GM23338 (cell line): ENCODE measurements at regions not wholly inside any gene's neighbourhood (a gene's known extent, or its start where the extent isn't known, plus 50 kb on each side); places are given as distances from the start of the nearest gene placed in this dataset.

Source experiments
- ATAC-seq: fragments of 200-7000 bp; cut with Tn5 transposase; 3 replicates; pipeline ENCODE4 v1.9.1; 2020
- DNase-seq: peaks from one replicate; pipeline ENCODE4 v3.0.0-alpha.2; 2015; ENCODE audit warnings: low spot score
- H2AFZ ChIP-seq: fragments of 200-600 bp; sonication (generic); 2 replicates; pipeline ENCODE4 v1.8.0; 2016; ENCODE audit warnings: antibody characterized with exemption, mild to moderate bottlenecking, moderate library complexity
- H3F3A ChIP-seq: fragments of 200-600 bp; sonication (generic); replicated peaks from 2 replicates; pipeline ENCODE4 v1.8.0; 2017; ENCODE audit warnings: antibody characterized with exemption, mixed run types, low read depth
- H3K27ac ChIP-seq: fragments of 200-600 bp; sonication (generic); 2 replicates; pipeline ENCODE4 v1.6.1; 2016; ENCODE audit warnings: low read depth
- H3K27me3 ChIP-seq: fragments of 200-600 bp; sonication (generic); 2 replicates; pipeline ENCODE4 v1.8.0; 2016; ENCODE audit warnings: mild to moderate bottlenecking, mixed run types, moderate library complexity; ENCODE audit not compliant: insufficient read depth
- H3K36me3 ChIP-seq: fragments of 200-600 bp; sonication (generic); 2 replicates; pipeline ENCODE4 v1.8.0; 2016; ENCODE audit warnings: mild to moderate bottlenecking; ENCODE audit not compliant: insufficient read depth
- H3K4me1 ChIP-seq: fragments of 200-600 bp; sonication (generic); 2 replicates; pipeline ENCODE4 v1.8.0; 2016; ENCODE audit warnings: mild to moderate bottlenecking, moderate library complexity; ENCODE audit not compliant: insufficient read depth
- H3K4me2 ChIP-seq: fragments of 200-600 bp; sonication (generic); 2 replicates; pipeline ENCODE4 v1.7.1; 2017; ENCODE audit warnings: mixed run types
- H3K4me3 ChIP-seq: fragments of 200-600 bp; sonication (generic); 2 replicates; pipeline ENCODE4 v1.6.1; 2016; ENCODE audit warnings: mixed run types
- H3K79me2 ChIP-seq: fragments of 200-600 bp; sonication (generic); replicated peaks from 2 replicates; pipeline ENCODE4 v1.8.0; 2017; ENCODE audit warnings: mild to moderate bottlenecking; ENCODE audit not compliant: insufficient read depth
- H3K9me2 ChIP-seq: fragments of 200-600 bp; sonication (generic); 2 replicates; pipeline ENCODE4 v1.8.0; 2017; ENCODE audit not compliant: insufficient read depth
- H4K20me1 ChIP-seq: fragments of 200-600 bp; sonication (generic); replicated peaks from 2 replicates; pipeline ENCODE4 v1.8.0; 2017; ENCODE audit warnings: mild to moderate bottlenecking; ENCODE audit not compliant: insufficient read depth
- H3K27ac Mint-ChIP-seq: 2 replicates; pipeline ENCODE4 v1.8.0; 2020; ENCODE audit warnings: inconsistent platforms, mild to moderate bottlenecking, moderate library complexity, mixed read lengths
- H3K27me3 Mint-ChIP-seq: 3 replicates; pipeline ENCODE4 v1.8.0; 2022; ENCODE audit warnings: low read depth, mild to moderate bottlenecking, moderate library complexity, mixed read lengths, inconsistent platforms; ENCODE audit not compliant: insufficient read depth, poor library complexity
- H3K36me3 Mint-ChIP-seq: 3 replicates; pipeline ENCODE4 v1.8.0; 2021; ENCODE audit warnings: low read depth, mild to moderate bottlenecking, inconsistent platforms, moderate library complexity, mixed read lengths
- H3K4me1 Mint-ChIP-seq: 3 replicates; pipeline ENCODE4 v1.8.0; 2020; ENCODE audit warnings: mild to moderate bottlenecking, inconsistent platforms, mixed read lengths
- H3K4me3 Mint-ChIP-seq: 3 replicates; pipeline ENCODE4 v1.8.0; 2021; ENCODE audit warnings: moderate library complexity, mild to moderate bottlenecking, inconsistent platforms, mixed read lengths
- H3K9me3 Mint-ChIP-seq: 3 replicates; pipeline ENCODE4 v1.8.0; 2020; ENCODE audit warnings: moderate library complexity, mild to moderate bottlenecking, inconsistent platforms, mixed read lengths
- EZH2phosphoT487 ChIP-seq: fragments of 200-600 bp; sonication (generic); IDR thresholded peaks from one replicate; pipeline ENCODE4 v1.8.1; 2018; ENCODE audit warnings: antibody characterized with exemption; ENCODE audit not compliant: unreplicated experiment
- JUNB ChIP-seq: IDR thresholded peaks from one replicate; pipeline ENCODE4 v1.6.1; 2016; ENCODE audit warnings: antibody characterized with exemption; ENCODE audit not compliant: unreplicated experiment
- NANOG ChIP-seq: IDR thresholded peaks from 2 replicates; pipeline ENCODE4 v1.6.1; 2016; ENCODE audit warnings: antibody characterized with exemption, borderline replicate concordance
- POLR2AphosphoS5 ChIP-seq: IDR thresholded peaks from 2 replicates; pipeline ENCODE4 v1.6.1; 2016; ENCODE audit warnings: antibody characterized with exemption, low read depth
- STAT1 ChIP-seq: IDR thresholded peaks from one replicate; pipeline ENCODE4 v1.6.1; 2016; ENCODE audit warnings: antibody characterized with exemption; ENCODE audit not compliant: unreplicated experiment
- ZNF114 ChIP-seq: fragments of 250-450 bp; sonication (Bioruptor Pico); IDR thresholded peaks from 2 replicates; pipeline ENCODE4 v1.5.0; 2020; ENCODE audit warnings: mild to moderate bottlenecking, moderate library complexity
- ZNF331 ChIP-seq: fragments of 250-450 bp; sonication (Bioruptor Pico); IDR thresholded peaks from 2 replicates; pipeline ENCODE4 v1.5.0; 2020; ENCODE audit warnings: low read depth, mild to moderate bottlenecking, moderate library complexity
- TF ChIP-seq, protein P1 (sequence below): IDR thresholded peaks from 2 replicates; pipeline ENCODE4 v1.6.1; 2016; ENCODE audit warnings: antibody characterized with exemption
- TF ChIP-seq, protein P2 (sequence below), 2 experiments: fragments of 200-600 bp in 1 of 2; sonication (generic) in 1 of 2; conservative IDR thresholded peaks; 2 replicates each; pipeline versions ENCODE4 v1.5.1 to v1.6.1; 2016 to 2017; ENCODE audit warnings: antibody characterized with exemption in 2 of 2, low read depth in 2 of 2, mild to moderate bottlenecking in 2 of 2, moderate library complexity in 1 of 2

DNA sequence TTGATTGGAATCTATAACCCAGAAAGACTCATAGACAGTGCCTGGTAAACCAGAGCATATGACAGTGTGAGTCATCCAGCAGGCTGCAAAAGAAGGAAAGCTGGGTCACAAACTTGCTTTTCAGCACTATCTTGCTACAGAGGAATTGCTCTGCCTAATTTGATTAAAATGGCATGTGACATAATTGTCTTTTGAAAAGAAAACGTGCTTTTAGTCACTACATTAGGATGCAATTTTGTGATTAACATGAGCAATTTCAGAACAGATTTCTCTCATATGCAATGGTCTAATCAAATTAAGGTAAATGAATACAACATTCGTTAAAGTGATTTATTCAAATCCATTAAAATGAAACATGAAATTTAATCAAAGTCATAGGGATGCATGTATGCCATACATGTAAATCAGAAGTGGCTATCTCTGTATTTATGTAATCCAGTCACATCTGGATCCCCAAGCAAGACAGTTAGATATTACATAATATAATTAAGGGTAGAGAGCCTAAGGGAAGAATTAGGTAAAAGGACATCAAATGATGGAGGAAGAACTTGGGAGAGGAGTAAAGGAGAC lies 400.0 kb upstream of the HTR1E start:
- no peak overlapping the region for H3K4me3 ChIP-seq
- no peaks in the 10 kb centered on the region for H3K79me2 ChIP-seq

GRCh38 chr6:86536121-86536520 lies 401.2 kb upstream of the HTR1E start:
- Histone ChIP-seq H3K9me2 (peaks cover 5% of the 10 kb centered on the region; the same call in 1 of the 2 replicates), H3K4me1 (no peaks in the 10 kb centered on the region), H3K4me2 (no peak overlapping the region), H4K20me1 (no peaks in the 10 kb centered on the region), H2AFZ (no peak overlapping the region), H3K27me3 (no peaks in the 10 kb centered on the region), H3K27ac (no peak overlapping the region), H3K4me3 (no peak overlapping the region), H3F3A (no peaks in the 10 kb centered on the region), H3K79me2 (no peaks in the 10 kb centered on the region), H3K36me3 (no peaks in the 10 kb centered on the region)
- DNase-seq: no peak
- H3K9me3 Mint-ChIP-seq: 0 out of 3 replicates have a peak, but pooled peaks cover 2% of the 10 kb centered on the region
- no peaks in the 10 kb centered on the region for H3K36me3 Mint-ChIP-seq
- H3K27me3 Mint-ChIP-seq: peaks cover 2% of the 10 kb centered on the region
- H3K4me1 Mint-ChIP-seq: no peaks in the 10 kb centered on the region
- TF ChIP-seq, protein P1, sequence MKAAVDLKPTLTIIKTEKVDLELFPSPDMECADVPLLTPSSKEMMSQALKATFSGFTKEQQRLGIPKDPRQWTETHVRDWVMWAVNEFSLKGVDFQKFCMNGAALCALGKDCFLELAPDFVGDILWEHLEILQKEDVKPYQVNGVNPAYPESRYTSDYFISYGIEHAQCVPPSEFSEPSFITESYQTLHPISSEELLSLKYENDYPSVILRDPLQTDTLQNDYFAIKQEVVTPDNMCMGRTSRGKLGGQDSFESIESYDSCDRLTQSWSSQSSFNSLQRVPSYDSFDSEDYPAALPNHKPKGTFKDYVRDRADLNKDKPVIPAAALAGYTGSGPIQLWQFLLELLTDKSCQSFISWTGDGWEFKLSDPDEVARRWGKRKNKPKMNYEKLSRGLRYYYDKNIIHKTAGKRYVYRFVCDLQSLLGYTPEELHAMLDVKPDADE: no peak
- TF ChIP-seq ZNF331 (CRISPR knock-in tag): no peak
- no peak overlapping the region for H3K4me3 Mint-ChIP-seq
- no peak for ATAC-seq
- H3K27ac Mint-ChIP-seq: no peak overlapping the region

More for the DNA sequence above, 400.0 kb upstream of the HTR1E start:
- Mint-ChIP-seq H3K4me1 (no peaks in the 10 kb centered on the region), H3K9me3 (0 out of 3 replicates have a peak, but pooled peaks cover 2% of the 10 kb centered on the region), H3K27ac (no peak overlapping the region), H3K36me3 (no peaks in the 10 kb centered on the region), H3K4me3 (no peak overlapping the region), H3K27me3 (peaks cover 2% of the 10 kb centered on the region)
- H3K36me3 ChIP-seq: no peaks in the 10 kb centered on the region
- H4K20me1 ChIP-seq: no peaks in the 10 kb centered on the region
- H2AFZ ChIP-seq: no peak overlapping the region
- peaks cover 5% of the 10 kb centered on the region; the same call in 1 of the 2 replicates for H3K9me2 ChIP-seq
- H3F3A ChIP-seq: no peaks in the 10 kb centered on the region
- DNase-seq: no peak
- H3K27ac ChIP-seq: no peak overlapping the region
- no peak for ATAC-seq
- H3K4me2 ChIP-seq: no peak overlapping the region
- H3K27me3 ChIP-seq: no peaks in the 10 kb centered on the region
- TF ChIP-seq NANOG (no peak), ZNF114 (no peak), STAT1 (no peak), POLR2AphosphoS5 (no peak), EZH2phosphoT487 (no peak), JUNB (no peak)
- TF ChIP-seq, protein P2, sequence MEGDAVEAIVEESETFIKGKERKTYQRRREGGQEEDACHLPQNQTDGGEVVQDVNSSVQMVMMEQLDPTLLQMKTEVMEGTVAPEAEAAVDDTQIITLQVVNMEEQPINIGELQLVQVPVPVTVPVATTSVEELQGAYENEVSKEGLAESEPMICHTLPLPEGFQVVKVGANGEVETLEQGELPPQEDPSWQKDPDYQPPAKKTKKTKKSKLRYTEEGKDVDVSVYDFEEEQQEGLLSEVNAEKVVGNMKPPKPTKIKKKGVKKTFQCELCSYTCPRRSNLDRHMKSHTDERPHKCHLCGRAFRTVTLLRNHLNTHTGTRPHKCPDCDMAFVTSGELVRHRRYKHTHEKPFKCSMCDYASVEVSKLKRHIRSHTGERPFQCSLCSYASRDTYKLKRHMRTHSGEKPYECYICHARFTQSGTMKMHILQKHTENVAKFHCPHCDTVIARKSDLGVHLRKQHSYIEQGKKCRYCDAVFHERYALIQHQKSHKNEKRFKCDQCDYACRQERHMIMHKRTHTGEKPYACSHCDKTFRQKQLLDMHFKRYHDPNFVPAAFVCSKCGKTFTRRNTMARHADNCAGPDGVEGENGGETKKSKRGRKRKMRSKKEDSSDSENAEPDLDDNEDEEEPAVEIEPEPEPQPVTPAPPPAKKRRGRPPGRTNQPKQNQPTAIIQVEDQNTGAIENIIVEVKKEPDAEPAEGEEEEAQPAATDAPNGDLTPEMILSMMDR (conservative IDR thresholded peaks at IDR 0.05; ENCODE audit: low read depth in 2 of 2): no peak
- no peaks in the 10 kb centered on the region for H3K4me1 ChIP-seq
